ENCODE measurements at regions not wholly inside any gene's neighbourhood (a gene's known extent, or its start where the extent isn't known, plus 50 kb on each side); places are given as distances from the start of the nearest gene placed in this dataset.

DNA sequence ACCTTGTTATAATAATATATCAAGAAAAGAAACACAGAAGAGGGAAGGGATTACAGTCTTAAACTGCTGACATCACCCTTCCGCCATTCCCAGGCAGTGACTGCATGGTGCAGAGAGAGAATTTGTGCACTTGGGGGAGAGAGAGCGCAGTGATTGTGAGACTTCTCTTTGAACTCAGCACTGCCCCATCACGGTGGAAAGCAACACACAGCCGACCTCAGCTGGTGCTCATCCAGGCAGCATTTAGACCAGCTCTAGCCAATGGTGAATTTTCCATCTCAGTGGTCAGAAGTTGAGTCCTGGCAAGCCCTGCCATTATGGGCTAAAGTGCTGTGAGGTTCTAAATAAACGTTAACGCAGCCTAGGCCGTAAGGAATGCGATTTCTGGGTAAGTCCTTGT, 1681.5 kb downstream of the EFNB2 start:
- TF ChIP-seq BRCA1 (IDR thresholded peaks at IDR 0.05; ENCODE audit: low read depth, low read length) (no peak), YY1 (IDR thresholded peaks at IDR 0.05; ENCODE audit: low read depth, low read length) (no peak), RAD21 (IDR thresholded peaks at IDR 0.05 in 1 of 2, conservative IDR thresholded peaks at IDR 0.05 in 1 of 2; ENCODE audit: low read depth in 2 of 2, low read length in 2 of 2) (peak in 1 of 2 experiments; percentile 10; a peak in 1 of 4 replicates)
- 87% methylated on average over 7 of the region's 8 CpGs; no CpG with 5 or more reads in 1 of the 2 experiments for whole genome bisulfite sequencing, 2 experiments (ENCODE audit: extremely low coverage in 1 of 2, insufficient coverage in 1 of 2, insufficient read length in 1 of 2, insufficient replicate concordance in 2 of 2, low coverage in 1 of 2, low lambda C conversion rate in 2 of 2, missing lambda C conversion rate in 1 of 2)
- Histone ChIP-seq H2BK5ac (ENCODE audit: low read depth, low read length) (no peak overlapping the region), H3K4me1 (replicated peaks in 1 of 4; ENCODE audit: control insufficient read depth in 3 of 4, insufficient read depth in 4 of 4, low read length in 3 of 4) (peaks cover 0 to 3% (median 0%) of the 10 kb centered on the region in 4 experiments; a peak in 1 of 7 replicates), H3K27me3 (replicated peaks in 1 of 4; ENCODE audit: control insufficient read depth in 3 of 4, extremely low read depth in 1 of 4, insufficient read depth in 3 of 4, low read length in 3 of 4) (no peaks in the 10 kb centered on the region), H3K23ac (ENCODE audit: insufficient read length) (no peak overlapping the region), H4K5ac (ENCODE audit: insufficient read length, low read depth, low read length) (no peak overlapping the region), H3K4me3 (ENCODE audit: extremely low read depth in 1 of 4, insufficient read depth in 2 of 4, low read depth in 3 of 4, low read length in 4 of 4) (no peak overlapping the region), H2AK5ac (ENCODE audit: low read depth, low read length) (no peak overlapping the region), H3K79me2 (ENCODE audit: control insufficient read depth in 1 of 2, insufficient read depth in 2 of 2, low read length in 2 of 2) (no peaks in the 10 kb centered on the region), H2BK12ac (ENCODE audit: low read depth, low read length) (peak overlapping the region; percentile 53; the same call in 1 of the 2 replicates), H3K18ac (ENCODE audit: extremely low read depth, low read length) (no peak overlapping the region), H3K9me3 (ENCODE audit: insufficient read depth in 2 of 2, low read depth in 1 of 2, low read length in 1 of 2) (no peaks in the 10 kb centered on the region), H4K91ac (replicated peaks; ENCODE audit: insufficient read length, low read length) (no peak overlapping the region), H2BK20ac (ENCODE audit: low read length) (no peak overlapping the region), H4K8ac (ENCODE audit: extremely low read depth, insufficient read depth, low read length) (no peak overlapping the region), H3K9ac (replicated peaks in 1 of 4; ENCODE audit: extremely low read depth in 1 of 4, low read depth in 3 of 4, low read length in 3 of 4) (no peak overlapping the region), H4K20me1 (replicated peaks in 1 of 2; ENCODE audit: control insufficient read depth in 1 of 2, insufficient read depth in 2 of 2, low read length in 2 of 2) (no peaks in the 10 kb centered on the region), H2AFZ (ENCODE audit: low read length) (peak overlapping the region; percentile 70), H3K14ac (ENCODE audit: insufficient read length) (no peak overlapping the region), H3K56ac (replicated peaks; ENCODE audit: insufficient read length, low read depth, low read length) (no peak overlapping the region), H3K4ac (replicated peaks; ENCODE audit: insufficient read length, low read depth, low read length) (no peak overlapping the region), H3K79me1 (ENCODE audit: low read depth, low read length) (no peaks in the 10 kb centered on the region), H3K23me2 (ENCODE audit: low read depth, low read length) (no peaks in the 10 kb centered on the region), H2BK15ac (ENCODE audit: low read length) (no peak overlapping the region; the same call in 1 of the 2 replicates), H3K36me3 (ENCODE audit: control insufficient read depth in 2 of 4, insufficient read depth in 4 of 4, low read length in 3 of 4) (no peaks in the 10 kb centered on the region), H3K27ac (ENCODE audit: low read depth, low read length) (no peak overlapping the region), H3K4me2 (ENCODE audit: insufficient read depth in 1 of 2, low read depth in 2 of 2, low read length in 2 of 2) (no peak overlapping the region), H2BK120ac (replicated peaks; ENCODE audit: low read depth, low read length) (no peak overlapping the region)
- POLR2A ChIA-PET (ENCODE audit: partially characterized antibody), result no interaction called here
- DNase-seq (ENCODE audit: low read depth in 1 of 2, low spot score in 2 of 2) (no peak), FAIRE-seq (no peak)
- CTCF ChIA-PET (ENCODE audit: partially characterized antibody), result no interaction called here
